ENCODE measurements at regions not wholly inside any gene's neighbourhood (a gene's known extent, or its start where the extent isn't known, plus 50 kb on each side); places are given as distances from the start of the nearest gene placed in this dataset.

DNA sequence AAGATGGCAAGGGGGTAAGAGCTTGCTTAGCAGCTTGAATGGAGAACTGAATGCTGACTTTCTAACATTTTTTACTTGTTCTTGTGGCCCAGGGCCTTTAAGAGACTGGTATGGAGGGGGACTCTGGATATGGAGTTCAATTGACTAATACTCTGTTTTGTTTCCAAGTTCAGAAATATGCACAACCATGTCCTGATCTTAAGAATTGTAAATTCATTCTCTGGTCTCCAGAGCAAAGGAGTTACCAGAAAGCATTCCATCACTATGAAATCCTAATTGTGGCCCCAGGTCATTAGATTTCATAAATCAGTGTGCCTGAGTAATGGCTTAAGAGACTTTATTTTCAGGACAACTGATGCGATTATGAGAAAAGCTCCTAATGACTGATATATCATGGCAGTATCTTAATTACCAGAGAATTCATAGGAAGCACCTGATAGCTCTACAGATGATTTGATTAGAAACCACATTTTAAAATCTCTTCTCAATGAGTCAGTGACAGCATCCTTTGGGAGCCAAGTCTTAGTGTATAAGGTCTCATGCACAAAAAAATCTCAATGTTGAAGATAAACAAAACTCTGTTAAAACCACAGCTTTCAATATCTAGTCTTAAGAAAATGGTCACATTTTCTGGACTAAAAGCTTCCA, 613.6 kb upstream of the KLF4 start:
- no peak overlapping the region for H3K4me3 ChIP-seq (replicated peaks; ENCODE audit: low read depth, low read length)
- no peak for DNase-seq (ENCODE audit: extremely low read depth, low read depth)
- TF ChIP-seq CTCF (IDR thresholded peaks at IDR 0.05; ENCODE audit: low read depth, low read length, missing control alignments), result no peak

- no peak for DNase-seq (ENCODE audit: extremely low read depth, low read depth)
- H3K4me3 ChIP-seq (replicated peaks; ENCODE audit: low read depth, low read length), result no peak overlapping the region
- TF ChIP-seq CTCF (IDR thresholded peaks at IDR 0.05; ENCODE audit: low read depth, low read length, missing control alignments), result no peak
Measured at GRCh38 chr9:108101410-108101809, 611.8 kb upstream of the KLF4 start.

DNA sequence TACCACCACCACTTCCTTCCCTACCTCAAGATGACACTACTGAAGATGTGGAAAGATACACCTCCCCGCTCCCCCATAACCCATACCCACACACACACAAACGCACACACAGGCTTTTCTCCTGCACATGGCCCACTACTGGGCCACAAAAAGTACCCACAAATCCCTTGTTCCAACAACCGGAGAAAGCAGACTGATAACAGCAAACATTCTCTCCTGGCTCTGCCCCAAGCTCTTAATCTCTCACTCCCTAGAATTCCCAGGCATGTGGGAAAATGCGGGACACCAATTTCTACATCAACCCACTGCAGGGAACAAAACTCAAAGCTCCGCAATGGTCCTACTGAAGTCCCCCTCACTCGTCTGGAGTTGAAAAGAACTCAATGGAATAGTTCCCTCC, 611.0 kb upstream of the KLF4 start:
- TF ChIP-seq CTCF (IDR thresholded peaks at IDR 0.05; ENCODE audit: low read depth, low read length, missing control alignments), result no peak
- H3K4me3 ChIP-seq (replicated peaks; ENCODE audit: low read depth, low read length), result no peak overlapping the region
- no peak for DNase-seq (ENCODE audit: extremely low read depth, low read depth)

DNA sequence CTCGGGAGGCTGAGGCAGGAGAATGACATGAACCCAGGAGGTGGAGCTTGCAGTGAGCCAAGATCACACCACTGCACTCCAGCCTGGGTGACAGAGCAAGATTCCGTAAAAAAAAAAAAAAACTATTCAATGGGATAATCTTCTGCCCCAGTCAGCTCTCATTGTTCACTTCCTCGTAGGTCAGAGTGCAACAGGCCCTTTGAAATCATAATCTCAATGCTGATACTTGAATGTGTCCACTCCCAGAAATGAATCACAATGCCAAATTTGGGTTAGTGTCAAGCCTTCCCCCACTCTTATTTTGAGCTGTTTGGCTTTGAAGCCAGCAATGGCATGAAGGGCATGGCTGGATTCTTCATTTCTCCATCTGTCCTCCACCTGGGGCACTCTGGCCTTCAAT, 610.3 kb upstream of the KLF4 start:
- TF ChIP-seq CTCF (IDR thresholded peaks at IDR 0.05; ENCODE audit: low read depth, low read length, missing control alignments), result no peak
- no peak for DNase-seq (ENCODE audit: extremely low read depth, low read depth)
- H3K4me3 ChIP-seq (replicated peaks; ENCODE audit: low read depth, low read length), result no peak overlapping the region

DNA sequence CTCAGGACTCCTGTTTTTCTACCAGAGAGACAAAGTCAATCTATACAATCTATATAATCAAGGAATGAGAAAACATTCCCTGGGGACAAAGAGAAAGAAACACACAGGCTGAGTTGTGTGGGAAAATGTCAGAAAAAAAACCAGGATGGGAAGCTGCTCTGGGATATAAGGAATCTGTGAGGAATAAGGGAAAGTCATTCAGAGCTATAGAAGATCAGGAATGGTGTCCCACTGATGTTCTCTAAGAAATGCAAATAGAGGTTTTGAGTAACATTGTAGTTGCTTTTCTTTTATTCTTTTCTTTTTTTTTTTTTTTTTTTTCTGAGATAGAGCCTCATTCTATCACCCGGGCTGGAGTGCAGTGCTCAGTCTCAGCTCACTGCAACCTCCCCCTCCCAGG, 605.9 kb upstream of the KLF4 start:
- DNase-seq (ENCODE audit: extremely low read depth, low read depth), result no peak
- no peak for TF ChIP-seq CTCF (IDR thresholded peaks at IDR 0.05; ENCODE audit: low read depth, low read length, missing control alignments)
- H3K4me3 ChIP-seq (replicated peaks; ENCODE audit: low read depth, low read length), result no peak overlapping the region

GRCh38 chr9:108094676-108094993, 605.1 kb upstream of the KLF4 start:
- no peak for TF ChIP-seq CTCF (IDR thresholded peaks at IDR 0.05; ENCODE audit: low read depth, low read length, missing control alignments)
- H3K4me3 ChIP-seq (replicated peaks; ENCODE audit: low read depth, low read length), result no peak overlapping the region
- no peak for DNase-seq (ENCODE audit: extremely low read depth, low read depth)

Measured in HFF-Myc (cell line).